Neuronal stem cell (in vitro differentiated cells): ENCODE measurements at regions not wholly inside any gene's neighbourhood (a gene's known extent, or its start where the extent isn't known, plus 50 kb on each side); places are given as distances from the start of the nearest gene placed in this dataset.

ENCODE experiments used
- DNase-seq: peaks from one replicate; pipeline ENCODE4 v3.0.0-alpha.2; 2013; ENCODE audit warnings: low spot score
- H2AFZ ChIP-seq: one replicate; pipeline ENCODE4 v1.6.1; 2013; ENCODE audit warnings: mild to moderate bottlenecking, low read length, inconsistent platforms
- H2AK5ac ChIP-seq: 2 replicates; pipeline ENCODE4 v1.6.1; 2013; ENCODE audit warnings: low read depth, mild to moderate bottlenecking, inconsistent platforms, low read length, moderate library complexity, mixed read lengths
- H2BK120ac ChIP-seq: 2 replicates; pipeline ENCODE4 v1.6.1; 2013; ENCODE audit warnings: low read depth, mild to moderate bottlenecking, inconsistent platforms, low read length, moderate library complexity, mixed read lengths
- H2BK12ac ChIP-seq: one replicate; pipeline ENCODE4 v1.6.1; 2013; ENCODE audit warnings: low read length, inconsistent platforms
- H2BK15ac ChIP-seq: 2 replicates; pipeline ENCODE4 v1.6.1; 2013; ENCODE audit warnings: mild to moderate bottlenecking, low read length, inconsistent platforms, mixed read lengths
- H2BK5ac ChIP-seq: one replicate; pipeline ENCODE4 v1.6.1; 2013; ENCODE audit warnings: inconsistent platforms, mild to moderate bottlenecking, low read length, moderate library complexity
- H3K14ac ChIP-seq: one replicate; pipeline ENCODE4 v1.6.1; 2013; ENCODE audit warnings: low read length, inconsistent platforms
- H3K18ac ChIP-seq: 2 replicates; pipeline ENCODE4 v1.6.1; 2013; ENCODE audit warnings: low read length, inconsistent platforms
- H3K23ac ChIP-seq: 2 replicates; pipeline ENCODE4 v1.6.1; 2013; ENCODE audit warnings: low read depth, mild to moderate bottlenecking, mixed read lengths, low read length, inconsistent platforms; ENCODE audit not compliant: poor library complexity
- H3K27ac ChIP-seq: replicated peaks from 3 replicates; pipeline ENCODE4 v1.5.1; 2013; ENCODE audit warnings: low read length, inconsistent platforms
- H3K27me3 ChIP-seq, 3 experiments: 2 replicates each; pipeline ENCODE4 v1.6.1; 2013; ENCODE audit warnings: low read length in 3 of 3, mild to moderate bottlenecking in 2 of 3, inconsistent platforms in 1 of 3, low read depth in 1 of 3, mixed read lengths in 1 of 3, moderate library complexity in 1 of 3; ENCODE audit not compliant: control insufficient read depth in 3 of 3, insufficient read depth in 3 of 3
- H3K36me3 ChIP-seq, 2 donors: replicated peaks in 1 of 2; 2 replicates each; pipeline ENCODE4 v1.6.1; 2013; ENCODE audit warnings: low read length in 2 of 2; ENCODE audit not compliant: control insufficient read depth in 2 of 2, insufficient read depth in 2 of 2
- H3K4ac ChIP-seq: 2 replicates; pipeline ENCODE4 v1.6.1; 2013; ENCODE audit warnings: inconsistent platforms, mild to moderate bottlenecking, low read length, moderate library complexity
- H3K4me1 ChIP-seq, 2 donors: 1 replicate in 1 of 2; 2 replicates in 1 of 2; pipeline ENCODE4 v1.6.1; 2013; ENCODE audit warnings: low read length in 2 of 2, low read depth in 1 of 2; ENCODE audit not compliant: control insufficient read depth in 2 of 2, insufficient read depth in 1 of 2
- H3K4me2 ChIP-seq: one replicate; pipeline ENCODE4 v1.6.1; 2013; ENCODE audit warnings: mild to moderate bottlenecking, low read length, inconsistent platforms; ENCODE audit not compliant: insufficient read depth, poor library complexity, severe bottlenecking
- H3K4me3 ChIP-seq, 2 donors: 2 replicates each; pipeline ENCODE4 v1.5.1; 2013; ENCODE audit warnings: low read length in 2 of 2, mild to moderate bottlenecking in 2 of 2, inconsistent platforms in 1 of 2, moderate library complexity in 1 of 2
- H3K79me1 ChIP-seq: one replicate; pipeline ENCODE4 v1.6.1; 2013; ENCODE audit warnings: low read depth, mild to moderate bottlenecking, inconsistent platforms, low read length, moderate library complexity
- H3K9ac ChIP-seq: one replicate; pipeline ENCODE4 v1.6.1; 2013; ENCODE audit warnings: mild to moderate bottlenecking, low read depth, low read length, inconsistent platforms; ENCODE audit not compliant: poor library complexity
- H3K9me3 ChIP-seq, 2 donors: replicated peaks in 1 of 2; 2 replicates each; pipeline versions ENCODE3 to v1.6.1; 2013; ENCODE audit warnings: low read length in 2 of 2, mild to moderate bottlenecking in 2 of 2, inconsistent platforms in 1 of 2, low read depth in 1 of 2, mixed read lengths in 1 of 2, moderate library complexity in 1 of 2; ENCODE audit not compliant: control insufficient read depth in 2 of 2, insufficient read depth in 1 of 2
- H4K8ac ChIP-seq: one replicate; pipeline ENCODE4 v1.6.1; 2013; ENCODE audit warnings: low read depth, mild to moderate bottlenecking, inconsistent platforms, low read length, moderate library complexity
- H4K91ac ChIP-seq: one replicate; pipeline ENCODE4 v1.6.1; 2013; ENCODE audit warnings: low read length, low read depth, mild to moderate bottlenecking, inconsistent platforms; ENCODE audit not compliant: poor library complexity
- WGBS, 2 donors: extraction: QIAGEN DNeasy Blood & Tissue Kit; methylation state at CpG; one replicate each; pipeline ENCODE4 v1.1.7; 2013; ENCODE audit warnings: missing lambda C conversion rate in 2 of 2, mixed read lengths in 1 of 2; ENCODE audit not compliant: insufficient read length in 2 of 2, insufficient replicate concordance in 1 of 2; ENCODE audit errors: extremely low coverage in 2 of 2; 5-methylcytosine and 5-hydroxymethylcytosine counted together

DNA sequence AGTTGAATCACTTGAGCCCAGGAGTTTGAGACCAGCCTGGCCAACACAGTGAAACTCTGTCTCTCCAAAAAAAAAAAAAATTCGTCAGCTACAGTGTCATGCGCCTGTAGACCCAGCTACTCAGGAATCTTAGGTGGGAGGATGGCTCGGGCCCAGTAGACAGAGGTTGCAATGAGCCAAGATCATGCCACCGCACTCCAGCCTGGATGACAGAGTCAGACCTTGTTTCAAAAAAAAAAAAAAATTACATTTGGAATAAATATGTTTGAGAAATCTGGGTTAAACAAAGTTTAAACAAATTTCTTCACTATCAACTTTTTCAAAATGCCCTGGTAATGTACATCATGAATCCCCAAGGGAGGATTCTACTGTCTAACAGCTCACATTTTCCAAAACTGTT, 187.0 kb upstream of the RASSF8 start:
- Histone ChIP-seq H3K23ac (no peak overlapping the region), H3K27ac (no peak overlapping the region), H3K36me3 (no peaks in the 10 kb centered on the region), H2BK12ac (no peak overlapping the region), H3K79me1 (no peaks in the 10 kb centered on the region), H3K18ac (no peak overlapping the region), H2AK5ac (no peak overlapping the region), H2AFZ (no peak overlapping the region), H3K4me3 (no peak overlapping the region), H3K4ac (no peak overlapping the region), H3K14ac (no peak overlapping the region), H2BK5ac (no peak overlapping the region), H2BK120ac (no peak overlapping the region), H2BK15ac (no peak overlapping the region), H3K4me1 (peaks cover 0 to 7% of the 10 kb centered on the region in 2 donors), H3K4me2 (no peak overlapping the region), H3K27me3 (no peaks in the 10 kb centered on the region), H3K9me3 (no peaks in the 10 kb centered on the region), H4K91ac (no peak overlapping the region), H3K9ac (no peak overlapping the region), H4K8ac (no peak overlapping the region)
- DNase-seq: no peak
- WGBS, 2 donors: no CpG with 5 or more reads among the region's 4 CpGs

DNA sequence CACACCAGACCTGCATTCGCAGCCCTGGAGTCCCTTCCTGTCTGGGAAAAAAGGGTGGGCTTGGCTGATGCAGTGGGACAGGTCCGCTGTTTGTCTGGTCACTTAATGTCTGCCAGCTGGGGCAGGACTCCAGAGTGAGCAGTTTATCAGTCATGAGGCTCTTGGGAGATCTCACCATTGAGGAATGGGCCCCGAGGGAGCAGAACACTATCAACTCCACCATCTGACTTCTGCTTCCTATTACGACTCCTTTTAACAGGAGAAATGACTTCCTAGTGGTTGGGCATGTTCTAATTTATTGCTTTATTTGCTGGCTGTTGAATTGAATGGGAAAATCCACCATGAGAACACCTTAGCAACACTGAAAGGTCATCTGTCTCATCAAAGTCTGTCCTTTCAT, 182.5 kb upstream of the RASSF8 start:
- Histone ChIP-seq H3K18ac (peak overlapping the region; percentile 74), H4K91ac (no peak overlapping the region), H2BK15ac (no peak overlapping the region), H2AFZ (no peak overlapping the region), H3K14ac (no peak overlapping the region), H3K9ac (no peak overlapping the region), H3K36me3 (no peaks in the 10 kb centered on the region), H2BK5ac (no peak overlapping the region), H3K27ac (no peak overlapping the region), H3K4me3 (no peak overlapping the region), H3K9me3 (no peaks in the 10 kb centered on the region), H3K4me1 (peaks cover 0 to 7% of the 10 kb centered on the region in 2 donors), H2BK12ac (no peak overlapping the region), H2AK5ac (no peak overlapping the region), H3K27me3 (no peaks in the 10 kb centered on the region), H3K79me1 (no peaks in the 10 kb centered on the region), H3K4ac (no peak overlapping the region), H4K8ac (no peak overlapping the region), H2BK120ac (no peak overlapping the region), H3K23ac (no peak overlapping the region), H3K4me2 (no peak overlapping the region)
- DNase-seq: no peak
- WGBS, 2 donors: no CpG with 5 or more reads among the region's 4 CpGs

DNA sequence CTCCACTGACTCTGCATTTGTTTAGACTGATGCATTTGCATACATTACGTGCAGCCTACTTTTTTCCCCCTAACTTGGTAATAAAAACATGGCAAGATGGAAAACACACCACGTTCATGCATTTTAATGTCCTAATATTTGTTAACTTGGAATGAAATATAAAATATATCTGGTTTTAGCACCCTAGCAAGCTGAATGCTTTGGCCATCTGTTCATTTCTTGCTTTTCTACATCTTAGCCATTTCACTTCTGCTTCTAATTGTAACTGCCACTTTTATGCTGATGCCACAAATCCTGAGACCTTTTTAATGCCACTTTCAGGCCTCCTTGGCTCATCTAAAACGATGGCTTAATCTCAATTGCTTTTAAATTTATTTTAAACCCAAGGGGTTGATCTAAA, 177.7 kb upstream of the RASSF8 start:
- Histone ChIP-seq H2BK15ac (no peak overlapping the region), H3K79me1 (no peaks in the 10 kb centered on the region), H4K91ac (no peak overlapping the region), H2BK120ac (no peak overlapping the region), H4K8ac (no peak overlapping the region), H2BK5ac (no peak overlapping the region), H2AK5ac (no peak overlapping the region), H3K4me2 (no peak overlapping the region), H2AFZ (no peak overlapping the region), H3K27me3 (no peaks in the 10 kb centered on the region), H3K4me3 (no peak overlapping the region), H3K18ac (no peak overlapping the region), H3K14ac (no peak overlapping the region), H3K36me3 (no peaks in the 10 kb centered on the region), H3K9me3 (no peaks in the 10 kb centered on the region), H3K4me1 (peaks cover 0 to 4% of the 10 kb centered on the region in 2 donors), H3K4ac (no peak overlapping the region), H3K27ac (no peak overlapping the region), H3K23ac (no peak overlapping the region), H3K9ac (no peak overlapping the region), H2BK12ac (no peak overlapping the region)
- WGBS, 2 donors: no CpG with 5 or more reads among the region's 3 CpGs
- no peak for DNase-seq

DNA sequence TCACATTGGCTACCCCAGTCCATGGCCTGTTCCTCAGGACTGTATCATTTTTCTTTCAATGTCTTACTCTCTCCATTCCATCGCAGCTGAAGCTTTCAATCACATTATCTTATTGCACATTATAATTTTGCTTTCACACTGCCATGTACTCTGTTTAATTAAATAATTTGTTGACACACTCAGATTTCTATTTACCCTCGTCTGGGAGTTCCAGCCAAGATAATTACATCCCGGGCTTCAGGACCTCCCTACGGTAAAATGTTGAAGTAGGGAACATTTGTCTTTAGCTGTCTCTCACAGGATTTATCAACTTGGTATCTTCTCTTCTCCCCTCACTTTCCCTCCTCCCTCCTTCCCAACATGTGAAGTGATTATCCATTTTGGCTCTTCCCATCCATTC, 177.2 kb upstream of the RASSF8 start:
- no peak overlapping the region for H4K91ac ChIP-seq
- no peak overlapping the region for H4K8ac ChIP-seq
- H2BK5ac ChIP-seq: no peak overlapping the region
- H3K4me3 ChIP-seq: no peak overlapping the region
- no peak overlapping the region for H3K14ac ChIP-seq
- no peak overlapping the region for H2BK120ac ChIP-seq
- WGBS, 2 donors: no CpG with 5 or more reads among the region's 4 CpGs
- no peak overlapping the region for H2BK15ac ChIP-seq
- H3K79me1 ChIP-seq: no peaks in the 10 kb centered on the region
- H2BK12ac ChIP-seq: no peak overlapping the region
- H3K4me2 ChIP-seq: no peak overlapping the region
- no peak overlapping the region for H2AK5ac ChIP-seq
- no peak overlapping the region for H3K27ac ChIP-seq
- no peaks in the 10 kb centered on the region for H3K9me3 ChIP-seq
- no peaks in the 10 kb centered on the region for H3K27me3 ChIP-seq
- H3K4ac ChIP-seq: no peak overlapping the region
- H3K4me1 ChIP-seq: peaks cover 0 to 4% of the 10 kb centered on the region in 2 donors
- H3K23ac ChIP-seq: no peak overlapping the region
- no peak overlapping the region for H3K18ac ChIP-seq
- no peak for DNase-seq
- H3K36me3 ChIP-seq: no peaks in the 10 kb centered on the region
- no peak overlapping the region for H2AFZ ChIP-seq
- no peak overlapping the region for H3K9ac ChIP-seq
